ENCODE measurements at regions not wholly inside any gene's neighbourhood (a gene's known extent, or its start where the extent isn't known, plus 50 kb on each side); places are given as distances from the start of the nearest gene placed in this dataset.

GRCh38 chr5:52468976-52469375 lies 318.7 kb upstream of the ITGA1 start:
- H3K9me3 ChIP-seq (ENCODE audit: insufficient read depth in 2 of 2, low read depth in 1 of 2, low read length in 1 of 2), result no peaks in the 10 kb centered on the region
- no peak overlapping the region for H3K4me2 ChIP-seq (ENCODE audit: insufficient read depth in 1 of 2, low read depth in 2 of 2, low read length in 2 of 2)
- H3K79me2 ChIP-seq (ENCODE audit: control insufficient read depth in 1 of 2, insufficient read depth in 2 of 2, low read length in 2 of 2), result no peaks in the 10 kb centered on the region
- 71% methylated on average over 1 of the region's 1 CpG; no CpG with 5 or more reads in 1 of the 2 experiments for WGBS, 2 experiments (ENCODE audit: extremely low coverage in 1 of 2, insufficient coverage in 1 of 2, insufficient read length in 1 of 2, insufficient replicate concordance in 2 of 2, low coverage in 1 of 2, low lambda C conversion rate in 2 of 2, missing lambda C conversion rate in 1 of 2)
- CTCF ChIA-PET (ENCODE audit: partially characterized antibody), result no interaction called here
- no peak overlapping the region for H2BK120ac ChIP-seq (replicated peaks; ENCODE audit: low read depth, low read length)
- H3K18ac ChIP-seq (ENCODE audit: extremely low read depth, low read length), result no peak overlapping the region
- H3K14ac ChIP-seq (ENCODE audit: insufficient read length), result no peak overlapping the region
- no peak overlapping the region for H2AFZ ChIP-seq (ENCODE audit: low read length)
- no peak overlapping the region for H2BK20ac ChIP-seq (ENCODE audit: low read length)
- no peak overlapping the region for H4K5ac ChIP-seq (ENCODE audit: insufficient read length, low read depth, low read length)
- no peak overlapping the region for H2BK12ac ChIP-seq (ENCODE audit: low read depth, low read length)
- FAIRE-seq (no peak), DNase-seq (ENCODE audit: low read depth in 1 of 2, low spot score in 2 of 2) (no peak)
- H3K23me2 ChIP-seq (ENCODE audit: low read depth, low read length), result no peaks in the 10 kb centered on the region
- H3K4me3 ChIP-seq (ENCODE audit: extremely low read depth in 1 of 4, insufficient read depth in 2 of 4, low read depth in 3 of 4, low read length in 4 of 4), result no peak overlapping the region
- H2BK5ac ChIP-seq (ENCODE audit: low read depth, low read length), result no peak overlapping the region
- H3K36me3 ChIP-seq (ENCODE audit: control insufficient read depth in 2 of 4, insufficient read depth in 4 of 4, low read length in 3 of 4), result no peaks in the 10 kb centered on the region
- TF ChIP-seq RAD21 (IDR thresholded peaks at IDR 0.05 in 1 of 2, conservative IDR thresholded peaks at IDR 0.05 in 1 of 2; ENCODE audit: low read depth in 2 of 2, low read length in 2 of 2), result no peak
- no peak for TF ChIP-seq CBX8 (IDR thresholded peaks at IDR 0.05; ENCODE audit: borderline replicate concordance, low read depth, low read length)
- no peak for TF ChIP-seq CREB1 (IDR thresholded peaks at IDR 0.05)
- H3K9ac ChIP-seq (replicated peaks in 1 of 4; ENCODE audit: extremely low read depth in 1 of 4, low read depth in 3 of 4, low read length in 3 of 4), result no peak overlapping the region
- H3K79me1 ChIP-seq (ENCODE audit: low read depth, low read length), result no peaks in the 10 kb centered on the region
- POLR2A ChIA-PET (ENCODE audit: partially characterized antibody), result no interaction called here
- H3K4me1 ChIP-seq (replicated peaks in 1 of 4; ENCODE audit: control insufficient read depth in 3 of 4, insufficient read depth in 4 of 4, low read length in 3 of 4), result no peaks in the 10 kb centered on the region
- no peaks in the 10 kb centered on the region for H4K20me1 ChIP-seq (replicated peaks in 1 of 2; ENCODE audit: control insufficient read depth in 1 of 2, insufficient read depth in 2 of 2, low read length in 2 of 2)
- no peak overlapping the region for H3K27ac ChIP-seq (ENCODE audit: low read depth, low read length)
- H2BK15ac ChIP-seq (ENCODE audit: low read length), result no peak overlapping the region
- no peak overlapping the region for H3K23ac ChIP-seq (ENCODE audit: insufficient read length)
- H3K4ac ChIP-seq (replicated peaks; ENCODE audit: insufficient read length, low read depth, low read length), result no peak overlapping the region
- no peak overlapping the region for H4K8ac ChIP-seq (ENCODE audit: extremely low read depth, insufficient read depth, low read length)
- no peak overlapping the region for H4K91ac ChIP-seq (replicated peaks; ENCODE audit: insufficient read length, low read length)
- no peaks in the 10 kb centered on the region for H3K27me3 ChIP-seq (replicated peaks in 1 of 4; ENCODE audit: control insufficient read depth in 3 of 4, extremely low read depth in 1 of 4, insufficient read depth in 3 of 4, low read length in 3 of 4)
- H3K56ac ChIP-seq (replicated peaks; ENCODE audit: insufficient read length, low read depth, low read length), result no peak overlapping the region
- no peak overlapping the region for H2AK5ac ChIP-seq (ENCODE audit: low read depth, low read length)

Measured in H1 (cell line).